Right lobe of liver (tissue), 6 donors: ENCODE measurements at regions not wholly inside any gene's neighbourhood (a gene's known extent, or its start where the extent isn't known, plus 50 kb on each side); places are given as distances from the start of the nearest gene placed in this dataset.

Source experiments
- ATAC-seq, 4 donors: fragments of 200-7000 bp; cut with Tn5 transposase; one replicate each; pipeline ENCODE4 v1.9.1; 2020; ENCODE audit warnings: mild to moderate bottlenecking in 4 of 4, moderate library complexity in 4 of 4
- DNase-seq, 3 donors: peaks; one replicate each; pipeline ENCODE4 v3.0.0-alpha.2; 2020
- H3K27ac ChIP-seq, 3 donors: fragments of 200-600 bp; one replicate each; pipeline ENCODE4 v1.8.0; 2022
- H3K27me3 ChIP-seq, 2 donors: fragments of 200-600 bp; one replicate each; pipeline ENCODE4 v1.8.0; 2022
- H3K36me3 ChIP-seq, 4 donors: fragments of 200-600 bp; sonication (generic) in 1 of 4; one replicate each; pipeline versions ENCODE4 v1.5.1 to v1.8.0; 2017 to 2022; ENCODE audit warnings: control low read depth in 1 of 4
- H3K4me1 ChIP-seq, 4 donors: fragments of 200-600 bp; sonication (generic) in 1 of 4; one replicate each; pipeline versions ENCODE4 v1.5.1 to v1.8.0; 2017 to 2022; ENCODE audit warnings: control low read depth in 1 of 4
- H3K4me3 ChIP-seq, 3 donors: fragments of 200-600 bp; one replicate each; pipeline ENCODE4 v1.8.0; 2022
- H3K9me3 ChIP-seq, 4 donors: fragments of 200-600 bp; sonication (generic) in 1 of 4; one replicate each; pipeline versions ENCODE4 v1.5.1 to v1.8.0; 2017 to 2022; ENCODE audit warnings: control low read depth in 1 of 4
- CTCF ChIP-seq, 4 donors: fragments of 200-600 bp in 3 of 4; fragments of 450-650 bp in 1 of 4; IDR thresholded peaks; one replicate each; pipeline versions ENCODE4 v1.5.1 to v1.8.0; 2016 to 2022; ENCODE audit warnings: antibody characterized with exemption in 4 of 4, mild to moderate bottlenecking in 2 of 4
- POLR2A ChIP-seq: fragments of 450-650 bp; IDR thresholded peaks from one replicate; pipeline ENCODE4 v1.6.1; 2017; ENCODE audit warnings: antibody characterized with exemption, mild to moderate bottlenecking
- WGBS: methylation state at CpG from one replicate; pipeline ENCODE4 v1.1.6; 2018; ENCODE audit warnings: low coverage, low lambda C conversion rate; ENCODE audit not compliant: insufficient coverage; ENCODE audit errors: missing lambda C conversion rate; 5-methylcytosine and 5-hydroxymethylcytosine counted together
- intact Hi-C, 2 donors: fragments of 100-400 bp; cut with DNase I; formaldehyde crosslinking; loops; one replicate each; pipeline versions ENCODE4 v1.11.2 to v1.14.1; 2022
- donor health status: DM: no; HTN: yes; CAD: no.
- donor health status: DM: no; HTN: no; CAD: no.
- donor health status: DM: no; HTN: no; CAD: no.
- donor health status: DM: no; HTN: yes; CAD: no.
- donor health status: DM: no; HTN: yes; CAD: no.

DNA sequence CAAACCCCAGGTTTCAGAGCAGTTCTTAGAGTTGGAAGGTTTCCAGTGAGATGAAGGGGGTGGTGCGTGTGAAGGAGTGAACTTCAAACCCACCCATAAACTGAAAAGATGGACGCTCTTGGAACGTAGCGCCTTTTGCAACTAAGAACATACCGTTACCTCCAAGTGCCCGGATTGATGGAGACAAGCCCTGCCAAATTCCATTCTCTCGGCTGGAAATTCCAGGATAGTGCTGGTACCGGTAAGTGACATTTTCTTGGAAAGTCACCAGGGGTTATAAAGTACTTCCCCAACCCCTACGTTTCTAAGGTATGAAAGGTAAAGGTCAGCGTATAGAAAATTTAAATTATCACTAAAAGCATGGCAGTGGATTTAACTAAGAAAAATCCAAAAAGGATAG lies 91.6 kb upstream of the CLDN14 start:
- Histone ChIP-seq H3K4me1 (no peaks in the 10 kb centered on the region), H3K27ac (no peak overlapping the region), H3K9me3 (no peaks in the 10 kb centered on the region), H3K36me3 (no peaks in the 10 kb centered on the region), H3K4me3 (no peak overlapping the region), H3K27me3 (no peaks in the 10 kb centered on the region)
- no peak for ATAC-seq
- WGBS: 59% methylated on average over 8 of the region's 10 CpGs
- intact Hi-C loops: no loop called here
- no peak for TF ChIP-seq POLR2A
- TF ChIP-seq CTCF (IDR thresholded peaks at IDR 0.05): no peak
- no peak for DNase-seq

- no peak for ATAC-seq
- DNase-seq: no peak
- intact Hi-C loops: no loop called here
- no peaks in the 10 kb centered on the region for H3K9me3 ChIP-seq
- H3K27ac ChIP-seq: no peak overlapping the region
- TF ChIP-seq POLR2A (no peak), CTCF (IDR thresholded peaks at IDR 0.05) (no peak)
- no peak overlapping the region for H3K4me3 ChIP-seq
- 88% methylated on average over 7 of the region's 7 CpGs for WGBS
- no peaks in the 10 kb centered on the region for H3K36me3 ChIP-seq
- H3K4me1 ChIP-seq: no peaks in the 10 kb centered on the region
- H3K27me3 ChIP-seq: no peaks in the 10 kb centered on the region
Observed at GRCh38 chr21:36572039-36572438, 92.1 kb upstream of the CLDN14 start.

GRCh38 chr21:36575306-36575705 lies 95.4 kb upstream of the CLDN14 start:
- Histone ChIP-seq H3K4me3 (no peak overlapping the region), H3K4me1 (no peaks in the 10 kb centered on the region), H3K27me3 (no peaks in the 10 kb centered on the region), H3K27ac (no peak overlapping the region), H3K36me3 (no peaks in the 10 kb centered on the region), H3K9me3 (no peaks in the 10 kb centered on the region)
- intact Hi-C loops: no loop called here
- ATAC-seq (no peak), DNase-seq (no peak)
- 75% methylated on average over 3 of the region's 3 CpGs for WGBS
- TF ChIP-seq CTCF (IDR thresholded peaks at IDR 0.05): no peak
- no peak for TF ChIP-seq POLR2A

DNA sequence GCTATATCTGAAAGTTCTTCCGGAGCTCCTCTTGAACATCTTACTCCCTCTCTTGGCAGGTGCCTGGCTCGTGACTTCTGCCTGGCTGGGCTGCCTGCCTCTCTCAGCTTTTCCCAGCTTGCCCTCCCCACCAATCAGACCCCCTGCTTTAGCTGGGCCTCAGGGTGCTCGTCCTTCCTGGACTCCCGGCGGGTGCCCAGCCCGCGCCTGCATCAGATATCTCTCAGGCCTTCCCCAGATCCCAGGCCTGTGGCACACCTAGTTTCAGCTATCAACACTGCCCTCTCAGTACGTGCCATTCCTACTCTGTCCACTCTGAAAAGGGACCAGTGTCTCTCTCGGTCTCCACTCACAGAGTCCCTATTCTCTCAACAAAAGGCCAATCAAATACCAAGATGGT lies 96.5 kb upstream of the CLDN14 start:
- intact Hi-C loops: no loop called here
- H3K4me1 ChIP-seq: no peaks in the 10 kb centered on the region
- H3K36me3 ChIP-seq: no peaks in the 10 kb centered on the region
- ATAC-seq (no peak), DNase-seq (no peak)
- H3K27ac ChIP-seq: no peak overlapping the region
- H3K9me3 ChIP-seq: no peaks in the 10 kb centered on the region
- no peak for TF ChIP-seq CTCF (IDR thresholded peaks at IDR 0.05)
- TF ChIP-seq POLR2A: no peak
- H3K27me3 ChIP-seq: no peaks in the 10 kb centered on the region
- H3K4me3 ChIP-seq: no peak overlapping the region
- WGBS: 95% methylated on average over 9 of the region's 9 CpGs

DNA sequence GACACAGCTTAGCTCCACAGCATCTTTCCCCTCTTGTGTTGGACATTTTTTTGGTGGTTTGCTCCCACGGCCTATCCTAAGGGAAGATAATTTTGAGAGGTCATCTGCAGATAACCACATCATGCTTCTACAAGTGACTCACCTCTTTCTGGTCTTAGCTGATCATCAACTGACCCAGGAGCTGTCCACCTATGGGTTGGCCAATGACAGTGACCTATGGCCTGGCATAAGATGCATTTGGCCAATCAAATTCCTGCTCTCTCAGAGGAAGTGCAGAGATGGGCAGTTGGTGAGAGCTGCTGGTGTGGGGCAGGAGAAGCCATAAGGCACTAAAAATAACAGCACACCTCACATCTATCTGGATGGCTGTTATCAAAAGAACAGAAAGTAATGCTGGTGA lies 100.0 kb upstream of the CLDN14 start:
- intact Hi-C loops: no loop called here
- DNase-seq (no peak), ATAC-seq (no peak)

More for the DNA sequence above, 100.0 kb upstream of the CLDN14 start:
- no peaks in the 10 kb centered on the region for H3K36me3 ChIP-seq
- H3K9me3 ChIP-seq: no peaks in the 10 kb centered on the region
- H3K27me3 ChIP-seq: no peaks in the 10 kb centered on the region
- no peak overlapping the region for H3K27ac ChIP-seq
- TF ChIP-seq POLR2A: no peak
- TF ChIP-seq CTCF (IDR thresholded peaks at IDR 0.05): no peak
- H3K4me1 ChIP-seq: no peaks in the 10 kb centered on the region
- no peak overlapping the region for H3K4me3 ChIP-seq
- WGBS: no CpG with 5 or more reads among the region's 1 CpG
